Stimulated activated CD8-positive, alpha-beta memory T cell treated with anti-CD3 and anti-CD28 coated beads, Interleukin-2, amount 100 ng/mL, for 48 hours (primary cell): ENCODE measurements at regions not wholly inside any gene's neighbourhood (a gene's known extent, or its start where the extent isn't known, plus 50 kb on each side); places are given as distances from the start of the nearest gene placed in this dataset.

ENCODE experiments used
- DNase-seq, 2 donors: peaks; one replicate each; pipeline ENCODE4 v3.0.0-alpha.2; 2020; ENCODE audit warnings: low read depth in 2 of 2

DNA sequence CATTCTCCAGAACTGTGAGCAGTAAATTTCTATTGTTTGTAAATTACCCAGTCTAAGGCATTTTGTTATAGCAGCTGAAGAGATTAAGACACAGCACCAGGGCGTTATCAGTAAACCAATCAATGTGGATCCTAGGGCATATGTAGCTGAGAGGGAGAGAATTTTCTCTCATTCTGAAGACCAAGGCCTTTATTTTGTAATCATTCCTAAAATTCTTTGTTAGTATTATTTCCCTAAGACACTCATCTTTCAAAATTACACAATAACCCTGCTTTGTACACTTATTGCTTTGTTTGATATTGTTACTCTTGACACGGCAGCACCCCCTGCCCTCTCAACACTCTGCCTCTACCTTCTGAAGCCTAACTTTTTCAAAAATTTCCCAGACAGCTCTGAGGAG lies 419.1 kb downstream of the SLC4A3 start:
- no peak for DNase-seq

GRCh38 chr2:220051716-220052115 lies 424.3 kb downstream of the SLC4A3 start:
- DNase-seq: no peak

DNA sequence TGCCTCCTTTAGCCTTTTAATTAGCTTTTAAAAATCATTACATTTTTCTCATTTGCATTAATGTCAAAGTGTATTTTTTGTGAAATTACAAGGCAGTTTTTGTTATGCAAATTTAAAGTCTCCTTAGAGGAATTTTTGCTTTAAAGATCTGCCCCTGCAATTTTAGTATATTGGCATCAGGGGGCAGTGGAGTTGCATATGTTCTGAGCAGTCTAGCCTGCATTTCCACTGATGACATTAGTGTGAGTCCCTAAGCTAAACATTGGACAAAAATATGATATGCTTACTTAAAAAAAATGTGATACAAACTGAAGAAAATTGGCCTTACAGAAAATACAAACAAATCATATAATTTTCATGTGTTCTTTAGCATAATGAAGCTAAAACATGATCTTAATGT lies 426.5 kb downstream of the SLC4A3 start:
- no peak for DNase-seq

GRCh38 chr2:220057391-220057790 lies 430.0 kb downstream of the SLC4A3 start:
- DNase-seq: no peak

DNA sequence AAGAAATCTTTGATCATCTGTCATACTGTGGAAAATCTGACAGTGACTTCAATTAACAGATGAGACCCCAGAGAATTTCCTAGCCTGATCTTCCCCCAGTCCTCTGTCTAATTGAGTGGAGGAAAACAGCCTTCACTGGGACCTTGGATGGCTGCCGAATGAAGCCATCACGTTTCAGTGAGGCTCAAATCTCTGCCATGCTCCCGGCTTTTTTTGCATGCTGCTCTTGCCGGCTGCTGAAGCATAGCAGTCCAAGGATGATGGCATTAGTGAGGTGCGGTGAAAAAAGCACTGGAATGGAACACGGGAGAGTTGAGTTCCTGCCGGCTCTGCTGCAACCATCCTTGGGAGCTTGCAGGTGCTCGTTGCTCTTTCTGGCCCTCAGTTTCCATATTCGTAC lies 430.5 kb downstream of the SLC4A3 start:
- no peak for DNase-seq

DNA sequence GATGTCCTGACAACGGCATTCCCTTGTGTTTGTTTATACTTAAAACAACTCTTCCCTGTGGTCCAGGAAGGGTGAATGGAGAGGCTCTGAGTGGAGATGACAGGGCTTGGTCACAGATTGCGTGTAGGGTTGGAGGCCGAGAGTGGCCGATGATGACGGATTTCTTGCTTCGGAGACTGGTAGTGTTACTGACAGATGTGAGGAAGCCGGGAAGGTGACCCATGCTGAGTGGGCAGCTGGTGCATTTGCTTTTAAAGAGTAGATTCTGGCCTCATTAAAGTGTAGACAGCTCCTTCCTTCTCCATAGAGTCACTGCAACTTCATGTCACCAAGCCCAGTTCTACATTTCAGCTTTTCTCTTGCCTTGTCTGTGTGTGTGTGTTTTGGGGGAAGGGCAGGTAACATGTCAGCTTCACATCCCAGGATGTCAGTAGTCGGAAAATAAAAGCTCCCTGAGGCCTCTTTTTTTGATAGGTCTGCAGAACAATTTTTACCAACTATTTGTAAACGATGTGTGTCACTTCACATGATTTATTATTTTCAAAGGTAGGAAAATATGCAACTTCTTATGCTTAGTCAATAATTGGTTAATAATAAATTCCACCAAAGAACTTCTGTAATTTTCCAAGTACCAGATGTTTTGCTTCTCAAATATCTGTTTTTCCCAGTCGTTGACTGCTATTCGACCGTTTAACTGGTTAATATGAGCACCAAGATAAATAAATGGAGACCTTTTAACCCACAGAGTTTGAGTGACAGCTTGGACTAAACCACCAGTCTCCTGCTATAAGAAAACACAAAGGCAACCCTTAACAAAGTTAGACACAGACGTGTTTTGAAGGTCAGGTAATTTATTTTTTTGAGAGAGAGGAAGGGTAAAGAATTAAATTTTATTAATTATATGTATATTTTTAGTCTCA lies 436.9 kb downstream of the SLC4A3 start:
- no peak for DNase-seq

- no peak for DNase-seq
Observed at GRCh38 chr2:220065581-220065980, 438.2 kb downstream of the SLC4A3 start.

- DNase-seq: no peak
Observed at GRCh38 chr2:220068846-220069245, 441.4 kb downstream of the SLC4A3 start.

DNA sequence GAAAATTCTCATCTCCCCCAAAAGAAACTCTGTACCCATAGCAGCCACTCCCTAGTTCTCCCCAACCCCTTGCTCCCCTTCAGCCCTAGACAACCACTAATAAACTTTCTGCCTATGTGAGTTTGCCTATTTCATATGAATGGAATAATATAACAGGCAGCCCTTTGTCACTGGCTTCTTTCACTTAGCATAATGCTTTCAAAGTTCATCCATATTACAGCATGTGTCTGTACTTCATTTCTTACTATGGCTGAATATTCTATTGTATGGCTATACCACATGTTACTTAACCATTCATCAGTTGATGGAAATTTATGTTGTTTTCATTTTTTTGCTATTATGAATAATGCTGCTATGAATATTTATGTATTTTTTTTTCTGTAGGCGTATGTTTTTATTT lies 442.9 kb downstream of the SLC4A3 start:
- no peak for DNase-seq

DNA sequence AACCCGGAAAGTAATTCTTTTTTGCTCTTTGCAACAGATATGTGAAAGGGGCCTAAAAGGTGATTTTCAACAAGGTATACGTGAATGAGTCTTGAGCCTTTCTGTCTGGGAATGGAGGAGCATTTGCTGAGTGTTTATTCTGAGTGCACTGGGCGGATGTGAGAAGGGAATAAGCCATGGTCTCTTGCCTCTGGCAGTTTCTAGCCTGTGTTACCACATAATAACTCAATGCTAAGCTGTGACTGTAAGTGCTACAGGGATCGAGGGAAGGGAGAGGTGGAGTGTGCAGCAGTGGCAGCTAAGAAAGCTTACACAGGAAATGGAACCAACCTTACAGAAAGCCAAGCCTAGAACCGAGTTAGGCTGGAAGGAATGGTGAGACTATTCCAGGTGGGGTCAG lies 444.3 kb downstream of the SLC4A3 start:
- DNase-seq: no peak

DNA sequence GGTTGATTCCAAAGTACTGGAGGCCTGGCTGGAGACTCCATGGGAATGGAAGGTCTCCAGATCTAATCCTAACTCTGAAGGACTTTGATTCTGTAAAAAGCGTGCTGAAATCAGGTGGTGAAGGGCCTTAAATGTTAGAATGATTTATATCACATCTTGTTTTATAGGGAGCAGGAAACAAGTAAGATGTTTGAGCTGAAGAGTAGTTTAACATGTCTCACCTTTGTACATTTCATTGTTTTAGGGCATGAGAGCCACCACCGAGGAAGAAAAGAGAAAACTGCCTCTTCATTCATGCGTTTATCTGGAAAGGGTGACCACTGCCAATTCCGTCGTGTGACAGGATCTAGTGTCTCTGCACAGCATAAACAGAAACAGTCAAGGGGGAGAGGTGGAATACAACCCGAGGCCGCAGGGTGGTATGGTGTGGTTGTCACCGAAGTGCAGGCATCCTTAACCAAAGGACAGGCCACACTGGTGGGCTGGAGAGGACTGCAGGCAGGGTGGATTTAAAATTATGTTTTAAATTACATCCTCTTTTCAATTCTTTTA lies 445.3 kb downstream of the SLC4A3 start:
- DNase-seq: no peak

- no peak for DNase-seq
Observed at GRCh38 chr2:220075835-220076234, 448.4 kb downstream of the SLC4A3 start.

- DNase-seq: no peak
Observed at GRCh38 chr2:220076734-220077133, 449.3 kb downstream of the SLC4A3 start.

DNA sequence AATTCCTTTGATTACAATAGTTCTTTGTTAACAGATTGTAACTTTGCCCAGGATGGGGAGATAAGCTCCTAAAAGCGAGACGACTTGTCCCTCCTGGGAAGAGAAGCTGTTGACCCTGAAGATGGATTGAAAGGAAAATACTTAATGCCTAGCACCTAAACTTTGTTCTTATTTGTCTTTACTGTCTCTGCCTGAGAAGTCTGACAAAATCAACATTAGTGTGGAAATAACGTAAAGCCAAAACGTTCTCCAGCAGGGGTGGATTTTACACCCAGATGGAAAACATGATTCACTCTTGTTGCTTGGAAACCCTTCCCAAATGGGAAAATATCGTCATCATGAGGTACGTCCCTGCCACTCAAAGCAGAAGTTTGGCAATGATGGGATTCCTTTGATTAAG lies 450.1 kb downstream of the SLC4A3 start:
- DNase-seq: no peak

DNA sequence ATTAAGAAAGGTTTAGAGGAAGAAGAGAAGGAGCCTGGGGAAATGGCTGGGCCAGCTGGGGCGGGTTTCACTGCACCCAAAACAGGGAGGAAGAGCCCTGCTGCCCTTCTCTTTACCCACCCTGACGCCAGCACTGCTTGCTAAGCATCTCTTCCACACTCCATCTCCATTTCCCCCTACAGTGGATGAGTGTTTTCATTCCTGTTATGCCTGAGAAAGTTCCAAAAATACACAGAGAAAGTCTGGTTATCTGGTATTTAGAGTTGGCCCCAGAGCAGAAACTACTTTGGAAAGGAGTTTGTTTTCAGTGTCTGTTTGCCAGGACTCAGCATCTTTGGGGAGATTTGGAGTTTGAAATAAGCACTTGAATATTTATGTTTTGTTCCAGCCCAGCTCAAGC lies 451.0 kb downstream of the SLC4A3 start:
- no peak for DNase-seq

DNA sequence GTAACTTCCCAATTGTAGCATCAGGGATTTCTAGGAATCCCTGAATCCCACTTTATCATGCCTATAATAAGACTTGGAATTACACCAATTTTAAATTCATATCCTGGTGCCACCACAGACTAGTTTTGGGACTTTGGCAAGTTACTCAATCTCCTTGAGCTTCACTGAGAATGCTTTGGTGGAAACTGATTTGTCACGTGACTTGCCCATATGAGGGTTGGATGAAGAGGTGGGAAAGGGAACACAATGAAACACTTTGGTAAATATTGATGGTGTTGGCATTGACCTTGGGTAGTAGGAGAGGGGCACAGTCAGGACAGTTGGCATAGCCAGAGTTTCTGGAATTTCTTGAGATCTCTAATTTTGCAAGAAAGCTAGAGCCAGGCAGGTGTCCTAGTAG lies 452.2 kb downstream of the SLC4A3 start:
- DNase-seq: no peak

DNA sequence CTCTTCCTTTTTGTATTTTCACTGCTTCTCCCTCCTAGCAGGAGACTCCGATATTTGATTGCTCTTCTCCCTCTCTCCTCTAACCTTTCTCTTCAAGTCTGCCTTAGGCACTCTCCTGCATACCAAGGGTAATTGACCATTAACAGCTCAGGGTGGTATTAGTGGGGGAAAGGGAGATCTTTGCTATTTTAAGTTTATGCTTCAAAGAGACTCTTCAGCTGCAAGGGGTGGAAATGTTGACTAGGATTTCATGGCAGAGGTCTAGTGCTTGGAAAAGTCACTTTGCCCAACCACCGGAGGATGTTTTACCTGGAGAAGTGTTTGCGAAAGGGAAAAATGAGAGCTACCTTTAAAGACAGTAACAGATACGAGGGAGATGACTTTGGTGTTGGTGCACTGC lies 453.7 kb downstream of the SLC4A3 start:
- no peak for DNase-seq

- no peak for DNase-seq
Observed at GRCh38 chr2:220090050-220090449, 462.6 kb downstream of the SLC4A3 start.

- DNase-seq: no peak
Observed at GRCh38 chr2:220096406-220096805, 469.0 kb downstream of the SLC4A3 start.

- no peak for DNase-seq
Observed at GRCh38 chr2:220101980-220102379, 474.6 kb downstream of the SLC4A3 start.

DNA sequence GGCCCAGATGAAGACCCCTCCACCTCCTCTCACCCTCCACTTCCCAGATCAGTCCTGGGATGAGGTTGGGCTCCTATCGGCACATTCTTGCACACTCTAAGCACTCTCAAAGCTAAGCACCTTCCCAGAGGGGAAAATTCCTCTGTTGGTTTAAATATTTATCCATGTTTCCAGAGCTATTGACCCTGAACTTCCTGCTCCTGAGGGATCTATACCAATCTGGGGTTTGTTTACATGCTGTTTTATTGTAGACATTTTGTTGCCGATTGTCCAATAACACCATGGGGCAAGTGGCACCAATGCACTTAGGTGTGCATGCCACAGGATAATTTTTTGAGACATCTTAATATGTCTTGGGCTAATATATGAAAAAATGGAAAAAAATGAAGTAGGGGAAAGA lies 476.2 kb downstream of the SLC4A3 start:
- DNase-seq: no peak

- no peak for DNase-seq
Observed at GRCh38 chr2:220104871-220105351, 477.5 kb downstream of the SLC4A3 start.

- no peak for DNase-seq
Observed at GRCh38 chr2:220106065-220106464, 478.6 kb downstream of the SLC4A3 start.
